GM10266 (cell line): ENCODE measurements at regions not wholly inside any gene's neighbourhood (a gene's known extent, or its start where the extent isn't known, plus 50 kb on each side); places are given as distances from the start of the nearest gene placed in this dataset.

ENCODE experiments used
- DNase-seq: peaks from one replicate; pipeline ENCODE4 v3.0.0; 2012; ENCODE audit errors: extremely low spot score
- CTCF ChIP-seq: IDR thresholded peaks from 2 replicates; pipeline ENCODE4 v1.5.1; 2012; ENCODE audit warnings: mild to moderate bottlenecking, low read depth; ENCODE audit not compliant: control insufficient read depth, insufficient read depth; ENCODE audit errors: missing control alignments

GRCh38 chr1:193979219-193979618, 792.8 kb upstream of the B3GALT2 start:
- no peak for DNase-seq
- no peak for TF ChIP-seq CTCF

GRCh38 chr1:193974286-193974798, 787.9 kb upstream of the B3GALT2 start:
- no peak for DNase-seq
- TF ChIP-seq CTCF = no peak

GRCh38 chr1:193973428-193973827, 787.0 kb upstream of the B3GALT2 start:
- no peak for TF ChIP-seq CTCF
- DNase-seq = no peak

GRCh38 chr1:193971595-193971994, 785.2 kb upstream of the B3GALT2 start:
- no peak for TF ChIP-seq CTCF
- no peak for DNase-seq

GRCh38 chr1:193960499-193960898, 774.1 kb upstream of the B3GALT2 start:
- no peak for TF ChIP-seq CTCF
- DNase-seq = no peak

- DNase-seq = no peak
- TF ChIP-seq CTCF = no peak
Observed at GRCh38 chr1:193960040-193960439, 773.6 kb upstream of the B3GALT2 start.

- DNase-seq = no peak
- TF ChIP-seq CTCF = no peak
Observed at GRCh38 chr1:193957556-193958095, 771.2 kb upstream of the B3GALT2 start.
